ENCODE measurements at regions not wholly inside any gene's neighbourhood (a gene's known extent, or its start where the extent isn't known, plus 50 kb on each side); places are given as distances from the start of the nearest gene placed in this dataset.

DNA sequence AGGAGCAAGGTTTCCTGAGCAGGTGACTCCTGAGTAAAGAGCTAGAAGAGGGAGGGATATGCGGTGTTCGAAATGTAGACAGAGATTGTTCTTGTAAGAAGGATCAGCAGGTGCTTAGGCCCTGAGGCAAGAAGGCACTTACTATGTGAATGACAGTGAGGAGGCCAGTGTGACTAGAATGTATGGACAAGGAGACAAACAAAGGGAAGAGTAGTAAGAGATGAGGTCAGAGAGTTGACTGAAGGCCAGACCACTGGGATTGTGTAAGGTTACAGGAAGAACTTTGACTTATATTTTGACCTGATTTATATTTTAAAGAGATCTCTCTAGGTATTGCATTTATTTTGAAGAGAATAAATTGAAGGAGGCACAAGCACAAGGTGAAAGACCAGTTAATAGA lies 118.4 kb upstream of the ENPEP start:
- ATAC-seq (no peak), DNase-seq (ENCODE audit: low read depth, low spot score) (no peak)
- Histone ChIP-seq H3K27me3 (ENCODE audit: control insufficient read depth, insufficient read depth, low read length) (no peaks in the 10 kb centered on the region), H3K4me1 (ENCODE audit: control insufficient read depth, insufficient read depth, low read length) (no peaks in the 10 kb centered on the region), H3K4me3 (ENCODE audit: low read depth in 2 of 2, low read length in 2 of 2) (no peak overlapping the region), H3K36me3 (ENCODE audit: control insufficient read depth, insufficient read depth, low read length) (no peaks in the 10 kb centered on the region), H3K27ac (ENCODE audit: low read length) (no peak overlapping the region), H3K9me3 (ENCODE audit: control insufficient read depth, insufficient read depth, low read depth, low read length) (no peaks in the 10 kb centered on the region)
- no TSS peak for BruUV-seq (replicated peaks)
- POLR2A ChIA-PET, result no interaction called here
- CTCF ChIA-PET, result no interaction called here
- TF ChIP-seq TCF7L2 (IDR thresholded peaks at IDR 0.05; ENCODE audit: low read depth, low read length) (no peak), POLR2AphosphoS5 (IDR thresholded peaks at IDR 0.05; ENCODE audit: low read depth, low read length) (no peak), SIN3A (IDR thresholded peaks at IDR 0.05; ENCODE audit: borderline replicate concordance, insufficient read depth, low read depth, low read length) (no peak)
- TF ChIP-seq, protein P1, sequence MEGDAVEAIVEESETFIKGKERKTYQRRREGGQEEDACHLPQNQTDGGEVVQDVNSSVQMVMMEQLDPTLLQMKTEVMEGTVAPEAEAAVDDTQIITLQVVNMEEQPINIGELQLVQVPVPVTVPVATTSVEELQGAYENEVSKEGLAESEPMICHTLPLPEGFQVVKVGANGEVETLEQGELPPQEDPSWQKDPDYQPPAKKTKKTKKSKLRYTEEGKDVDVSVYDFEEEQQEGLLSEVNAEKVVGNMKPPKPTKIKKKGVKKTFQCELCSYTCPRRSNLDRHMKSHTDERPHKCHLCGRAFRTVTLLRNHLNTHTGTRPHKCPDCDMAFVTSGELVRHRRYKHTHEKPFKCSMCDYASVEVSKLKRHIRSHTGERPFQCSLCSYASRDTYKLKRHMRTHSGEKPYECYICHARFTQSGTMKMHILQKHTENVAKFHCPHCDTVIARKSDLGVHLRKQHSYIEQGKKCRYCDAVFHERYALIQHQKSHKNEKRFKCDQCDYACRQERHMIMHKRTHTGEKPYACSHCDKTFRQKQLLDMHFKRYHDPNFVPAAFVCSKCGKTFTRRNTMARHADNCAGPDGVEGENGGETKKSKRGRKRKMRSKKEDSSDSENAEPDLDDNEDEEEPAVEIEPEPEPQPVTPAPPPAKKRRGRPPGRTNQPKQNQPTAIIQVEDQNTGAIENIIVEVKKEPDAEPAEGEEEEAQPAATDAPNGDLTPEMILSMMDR (IDR thresholded peaks at IDR 0.05), result no peak
- TF ChIP-seq, protein P2, sequence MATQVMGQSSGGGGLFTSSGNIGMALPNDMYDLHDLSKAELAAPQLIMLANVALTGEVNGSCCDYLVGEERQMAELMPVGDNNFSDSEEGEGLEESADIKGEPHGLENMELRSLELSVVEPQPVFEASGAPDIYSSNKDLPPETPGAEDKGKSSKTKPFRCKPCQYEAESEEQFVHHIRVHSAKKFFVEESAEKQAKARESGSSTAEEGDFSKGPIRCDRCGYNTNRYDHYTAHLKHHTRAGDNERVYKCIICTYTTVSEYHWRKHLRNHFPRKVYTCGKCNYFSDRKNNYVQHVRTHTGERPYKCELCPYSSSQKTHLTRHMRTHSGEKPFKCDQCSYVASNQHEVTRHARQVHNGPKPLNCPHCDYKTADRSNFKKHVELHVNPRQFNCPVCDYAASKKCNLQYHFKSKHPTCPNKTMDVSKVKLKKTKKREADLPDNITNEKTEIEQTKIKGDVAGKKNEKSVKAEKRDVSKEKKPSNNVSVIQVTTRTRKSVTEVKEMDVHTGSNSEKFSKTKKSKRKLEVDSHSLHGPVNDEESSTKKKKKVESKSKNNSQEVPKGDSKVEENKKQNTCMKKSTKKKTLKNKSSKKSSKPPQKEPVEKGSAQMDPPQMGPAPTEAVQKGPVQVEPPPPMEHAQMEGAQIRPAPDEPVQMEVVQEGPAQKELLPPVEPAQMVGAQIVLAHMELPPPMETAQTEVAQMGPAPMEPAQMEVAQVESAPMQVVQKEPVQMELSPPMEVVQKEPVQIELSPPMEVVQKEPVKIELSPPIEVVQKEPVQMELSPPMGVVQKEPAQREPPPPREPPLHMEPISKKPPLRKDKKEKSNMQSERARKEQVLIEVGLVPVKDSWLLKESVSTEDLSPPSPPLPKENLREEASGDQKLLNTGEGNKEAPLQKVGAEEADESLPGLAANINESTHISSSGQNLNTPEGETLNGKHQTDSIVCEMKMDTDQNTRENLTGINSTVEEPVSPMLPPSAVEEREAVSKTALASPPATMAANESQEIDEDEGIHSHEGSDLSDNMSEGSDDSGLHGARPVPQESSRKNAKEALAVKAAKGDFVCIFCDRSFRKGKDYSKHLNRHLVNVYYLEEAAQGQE (IDR thresholded peaks at IDR 0.05; ENCODE audit: insufficient read depth in 1 of 2, low read depth in 2 of 2, low read length in 1 of 2), result no peak
- in situ Hi-C loops (cut with HindIII; ENCODE audit: low pct_unique_long_range_greater_than_20kb, low sequenced_read_pairs) (no loop called here), intact Hi-C loops (cut with micrococcal nuclease; ENCODE audit: unreplicated experiment) (no loop called here)

DNA sequence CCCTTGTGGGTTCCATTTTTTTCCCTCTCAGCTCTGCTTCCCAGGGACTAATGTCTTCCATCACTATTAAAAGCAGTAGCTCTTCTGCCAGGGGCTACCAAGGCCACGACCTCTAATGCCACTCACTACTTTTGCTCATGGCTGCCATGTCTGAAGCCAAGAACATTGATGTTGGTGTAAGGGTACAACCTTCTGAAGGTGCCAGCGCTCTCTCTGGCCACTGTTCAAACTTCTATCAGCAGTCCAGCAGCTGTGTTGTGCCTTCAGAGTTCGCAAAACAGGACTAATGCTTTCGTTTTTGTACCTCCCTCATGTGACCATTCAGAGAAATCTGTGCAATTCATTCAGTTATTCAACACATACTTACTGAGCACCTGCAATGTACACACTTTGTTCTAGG lies 121.5 kb upstream of the ENPEP start:
- Histone ChIP-seq H3K4me1 (ENCODE audit: control insufficient read depth, insufficient read depth, low read length) (no peaks in the 10 kb centered on the region), H3K4me3 (ENCODE audit: low read depth in 2 of 2, low read length in 2 of 2) (no peak overlapping the region), H3K36me3 (ENCODE audit: control insufficient read depth, insufficient read depth, low read length) (no peaks in the 10 kb centered on the region), H3K27me3 (ENCODE audit: control insufficient read depth, insufficient read depth, low read length) (no peaks in the 10 kb centered on the region), H3K27ac (ENCODE audit: low read length) (no peak overlapping the region), H3K9me3 (ENCODE audit: control insufficient read depth, insufficient read depth, low read depth, low read length) (no peaks in the 10 kb centered on the region)
- intact Hi-C loops (cut with micrococcal nuclease; ENCODE audit: unreplicated experiment), result no loop called here
- ATAC-seq (no peak), DNase-seq (ENCODE audit: low read depth, low spot score) (no peak)
- in situ Hi-C loops (cut with HindIII; ENCODE audit: low pct_unique_long_range_greater_than_20kb, low sequenced_read_pairs), result no loop called here
- BruUV-seq (replicated peaks), result no TSS peak
- CTCF ChIA-PET, result no interaction called here
- POLR2A ChIA-PET, result no interaction called here
- TF ChIP-seq, protein P2 (IDR thresholded peaks at IDR 0.05; ENCODE audit: insufficient read depth in 1 of 2, low read depth in 2 of 2, low read length in 1 of 2), result no peak
- no peak for TF ChIP-seq POLR2AphosphoS5 (IDR thresholded peaks at IDR 0.05; ENCODE audit: low read depth, low read length)
- TF ChIP-seq TCF7L2 (IDR thresholded peaks at IDR 0.05; ENCODE audit: low read depth, low read length), result no peak
- TF ChIP-seq, protein P1 (IDR thresholded peaks at IDR 0.05), result no peak
- no peak for TF ChIP-seq SIN3A (IDR thresholded peaks at IDR 0.05; ENCODE audit: borderline replicate concordance, insufficient read depth, low read depth, low read length)
